ENCODE measurements at regions not wholly inside any gene's neighbourhood (a gene's known extent, or its start where the extent isn't known, plus 50 kb on each side); places are given as distances from the start of the nearest gene placed in this dataset.
"Not testable (repeated sequence)": the region's sequence is repeated elsewhere in the genome, so short reads cannot be mapped to it uniquely, and the experiment has no call there.

DNA sequence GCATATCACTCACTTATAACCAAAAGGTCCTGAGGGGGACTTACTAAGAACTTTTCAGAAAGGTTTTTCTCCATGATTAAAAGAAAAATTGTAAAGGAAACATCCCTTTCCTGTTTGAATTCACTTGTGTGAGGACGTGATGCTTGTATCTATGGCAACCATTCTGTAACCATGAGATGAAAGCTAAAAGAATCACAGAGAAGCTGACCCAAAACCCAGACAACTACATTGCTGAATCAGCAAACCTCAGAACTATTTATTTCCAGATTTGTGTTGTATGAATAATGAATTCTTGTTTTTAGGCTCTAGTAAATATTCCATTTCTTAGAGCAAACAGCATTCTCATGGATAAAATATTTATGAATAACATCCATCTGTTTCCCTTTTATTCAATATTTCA lies 91.2 kb downstream of the RCHY1 start:
- DNase-seq: no peak

DNA sequence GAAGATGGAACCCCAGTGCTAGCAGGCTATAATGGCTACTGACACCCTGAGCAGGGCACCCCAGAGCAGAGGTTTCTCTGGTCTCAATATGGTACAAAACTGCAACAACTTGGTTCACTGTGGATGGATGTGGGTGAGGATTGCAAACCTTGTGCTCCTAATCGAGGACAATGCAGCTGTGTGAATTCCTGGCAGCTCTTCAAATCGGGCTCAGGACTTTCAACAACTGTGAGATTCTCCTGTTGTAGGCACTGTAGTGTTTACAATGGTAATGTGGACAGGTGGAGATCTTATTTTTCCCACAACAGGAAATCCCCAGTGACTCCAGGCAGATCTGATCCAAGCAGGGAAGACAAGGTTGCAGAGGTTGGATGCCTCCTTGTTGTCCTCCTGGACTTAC lies 101.5 kb downstream of the RCHY1 start:
- DNase-seq: no peak

GRCh38 chr4:75398501-75398900 lies 115.7 kb downstream of the RCHY1 start:
- no peak for DNase-seq

GRCh38 chr4:75391489-75392166 lies 122.6 kb downstream of the RCHY1 start:
- DNase-seq: no peak

DNA sequence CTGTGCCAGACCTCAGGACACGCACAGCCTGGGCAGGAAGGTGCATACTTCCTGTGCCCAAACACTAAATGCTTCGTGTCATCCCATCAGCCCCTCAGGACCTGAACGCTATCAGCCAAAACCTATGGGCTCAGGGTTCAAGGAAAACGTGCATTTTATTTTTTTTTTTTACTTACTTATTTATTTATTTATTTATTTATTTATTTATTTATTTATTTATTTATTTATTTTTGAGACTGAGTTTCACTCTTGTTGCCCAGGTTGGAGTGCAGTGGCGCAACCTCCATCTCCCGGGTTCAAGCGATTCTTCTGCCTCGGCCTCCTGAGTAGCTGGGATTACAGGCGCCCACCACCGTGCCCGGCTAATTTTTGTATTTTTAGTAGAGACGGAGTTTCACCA lies 127.8 kb downstream of the RCHY1 start:
- DNase-seq: not testable (repeated sequence)

GRCh38 chr4:75385106-75385505 lies 129.1 kb downstream of the RCHY1 start:
- no peak for DNase-seq

GRCh38 chr4:75376543-75376942 lies 137.7 kb downstream of the RCHY1 start:
- DNase-seq: no peak

DNA sequence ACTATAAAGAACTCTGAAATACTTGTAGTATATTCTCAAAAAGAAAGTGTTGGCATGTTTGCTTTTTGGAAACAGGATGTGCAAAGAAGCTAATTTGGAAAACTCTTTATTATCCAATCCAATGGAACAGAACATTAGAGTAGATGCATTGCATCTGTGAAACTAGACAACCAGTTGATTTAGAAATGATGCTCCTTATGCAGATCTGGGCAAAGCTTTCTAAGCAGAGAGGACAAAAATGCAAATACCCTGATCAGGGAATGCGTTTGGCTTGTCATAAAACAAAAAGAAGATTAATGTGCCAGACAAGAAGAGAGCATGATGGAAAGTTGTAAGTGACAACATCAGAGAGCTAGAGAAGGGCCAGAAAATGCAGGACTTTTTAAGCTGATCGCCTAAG lies 142.3 kb downstream of the RCHY1 start:
- no peak for DNase-seq

DNA sequence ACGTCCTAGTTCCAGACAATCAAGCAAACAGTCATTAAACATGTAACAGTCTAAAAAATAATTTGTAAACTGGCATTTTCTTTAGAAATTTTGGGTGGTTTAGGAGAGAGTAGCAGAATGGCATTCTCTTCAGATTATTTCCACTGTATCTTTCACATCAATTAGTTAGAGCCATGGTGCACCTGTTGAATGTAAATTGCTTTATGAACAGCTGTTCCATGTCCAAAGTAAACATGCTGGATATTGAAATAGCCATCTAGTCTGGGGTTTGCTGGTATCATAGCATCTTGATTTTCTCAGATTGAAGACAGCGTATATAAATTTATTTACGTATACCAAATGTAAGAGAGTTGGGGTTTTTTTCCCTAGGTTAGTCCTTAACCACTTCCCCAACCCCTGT lies 143.6 kb downstream of the RCHY1 start:
- no peak for DNase-seq

DNA sequence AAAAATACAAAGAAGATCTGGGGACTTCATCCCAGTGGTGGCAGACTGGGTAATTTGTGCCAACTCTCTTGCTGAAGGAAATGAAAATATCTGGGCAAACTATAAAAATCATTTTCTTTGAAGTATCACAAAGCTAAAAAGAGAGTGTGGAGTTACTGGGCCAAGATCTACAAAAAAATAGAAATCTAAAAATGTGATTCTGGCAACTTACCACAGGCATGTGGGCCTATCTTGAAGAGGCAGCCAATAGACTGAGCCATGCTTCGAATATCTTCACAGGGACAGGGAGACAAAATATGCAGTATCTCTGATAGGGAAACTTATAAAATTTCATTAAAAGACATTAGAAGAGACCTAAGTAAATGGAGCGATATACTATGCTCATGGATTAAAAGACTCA lies 168.8 kb downstream of the RCHY1 start:
- DNase-seq: no peak

GRCh38 chr4:75344915-75345314 lies 169.3 kb downstream of the RCHY1 start:
- DNase-seq: no peak

DNA sequence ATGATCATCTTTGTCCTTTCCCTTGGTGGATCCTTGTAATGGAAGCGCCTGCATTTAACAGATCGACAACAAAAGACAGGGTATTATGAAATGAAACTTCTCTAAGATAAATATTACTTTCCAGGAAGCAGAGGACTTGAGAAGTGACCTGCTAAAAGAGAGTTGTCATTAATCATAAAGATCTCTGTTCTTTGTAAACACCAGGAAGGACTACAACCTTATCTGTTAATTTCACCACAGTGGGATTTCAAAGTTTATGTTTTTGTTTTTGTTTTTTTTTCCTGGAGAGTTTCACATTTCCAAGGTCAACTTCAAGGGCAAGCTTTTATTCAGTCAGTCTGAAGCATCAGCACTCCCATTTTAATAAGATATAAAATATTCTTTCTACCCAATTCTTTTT lies 170.9 kb downstream of the RCHY1 start:
- no peak for DNase-seq

- DNase-seq: no peak
Observed at GRCh38 chr4:75340561-75340960, 173.6 kb downstream of the RCHY1 start.

GRCh38 chr4:75338352-75338880 lies 175.8 kb downstream of the RCHY1 start:
- DNase-seq: no peak

- no peak for DNase-seq
Observed at GRCh38 chr4:75327804-75328512, 186.2 kb downstream of the RCHY1 start.

DNA sequence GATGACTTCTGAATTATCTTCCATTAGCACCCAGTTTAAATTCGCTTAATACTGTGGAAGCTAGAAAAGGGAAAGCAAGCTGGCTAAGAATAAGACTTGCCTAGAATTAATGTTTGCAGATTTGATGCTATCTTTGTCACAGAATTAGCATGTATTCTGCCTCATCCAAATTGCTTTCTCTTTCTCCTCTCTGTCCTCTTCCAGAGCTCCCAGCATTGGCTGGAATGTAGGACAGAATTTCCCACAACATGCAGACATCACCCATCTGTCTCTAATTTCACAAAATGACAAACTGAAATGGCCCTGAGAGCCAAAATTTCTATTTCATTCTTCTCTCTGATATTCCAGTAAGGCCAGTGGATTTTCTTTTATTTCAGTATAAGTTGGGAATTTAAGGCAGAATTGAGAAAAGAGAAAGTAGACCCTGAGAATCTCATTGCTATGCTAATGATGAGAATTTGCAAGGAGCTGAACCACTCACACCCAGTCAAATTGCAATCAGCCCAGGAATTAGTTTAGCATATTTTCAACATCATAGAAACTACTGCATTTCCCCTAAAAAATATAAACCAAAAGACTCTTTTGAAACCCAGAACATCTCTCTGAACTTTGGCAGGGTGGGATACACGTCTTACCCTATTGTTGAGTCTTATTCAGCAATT lies 188.8 kb downstream of the RCHY1 start:
- DNase-seq: peak in 2 of 56 donors; percentile 1 to 3

DNA sequence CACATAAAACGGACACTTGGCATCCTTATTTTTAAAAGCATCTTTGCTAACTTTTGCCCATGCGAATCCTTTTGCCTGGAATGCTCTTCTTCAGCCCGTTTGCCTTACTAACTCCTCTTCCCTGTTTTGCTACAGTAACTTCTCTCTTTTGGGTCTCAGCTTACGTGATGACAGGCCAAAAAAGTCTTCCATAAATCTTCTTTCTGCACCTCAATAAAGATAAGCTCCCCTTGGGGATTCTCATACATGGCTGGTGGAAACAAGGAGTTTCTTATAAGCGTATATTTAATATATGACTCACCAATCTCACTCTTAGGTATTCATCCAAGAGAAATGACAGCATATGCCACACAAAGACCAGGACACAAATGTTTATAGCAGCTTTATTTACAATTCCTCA lies 192.7 kb downstream of the RCHY1 start:
- DNase-seq: no peak

DNA sequence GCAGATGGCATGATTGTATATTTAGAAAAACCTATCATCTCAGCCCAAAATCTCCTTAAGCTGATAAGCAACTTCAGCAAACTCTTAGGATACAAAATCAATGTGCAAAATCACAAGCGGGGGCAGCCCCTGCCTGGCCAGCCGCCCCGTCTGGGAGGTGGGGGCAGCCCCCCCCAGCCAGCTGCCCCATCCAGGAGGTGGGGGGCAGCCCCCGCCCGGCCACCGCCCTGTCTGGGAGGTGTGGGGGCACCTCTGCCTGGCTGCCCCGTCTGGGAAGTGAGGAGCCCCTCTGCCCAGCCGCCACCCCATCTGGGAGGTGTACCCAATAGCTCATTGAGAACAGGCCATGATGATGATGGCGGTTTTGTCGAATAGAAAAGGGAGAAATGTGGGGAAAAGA lies 196.6 kb downstream of the RCHY1 start:
- DNase-seq: not testable (repeated sequence)

DNA sequence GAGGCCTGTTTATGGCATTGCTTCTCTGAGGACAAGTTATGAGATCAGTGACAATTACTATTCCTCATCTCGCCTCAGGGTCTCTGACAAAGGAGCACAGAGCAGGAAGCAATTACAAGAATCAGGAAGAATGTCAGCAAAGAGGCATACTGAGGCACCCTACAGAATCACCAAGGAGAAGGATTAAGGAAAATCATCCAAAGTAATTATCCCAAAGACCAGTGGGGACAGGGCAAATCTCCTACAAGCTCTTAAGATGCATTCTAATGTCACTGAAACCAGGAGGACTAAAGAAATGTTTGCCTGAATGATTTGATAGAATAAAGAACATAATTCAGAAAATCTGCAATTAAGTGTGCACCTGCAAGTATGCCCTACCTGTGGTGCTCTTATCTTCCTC lies 206.2 kb downstream of the RCHY1 start:
- no peak for DNase-seq

DNA sequence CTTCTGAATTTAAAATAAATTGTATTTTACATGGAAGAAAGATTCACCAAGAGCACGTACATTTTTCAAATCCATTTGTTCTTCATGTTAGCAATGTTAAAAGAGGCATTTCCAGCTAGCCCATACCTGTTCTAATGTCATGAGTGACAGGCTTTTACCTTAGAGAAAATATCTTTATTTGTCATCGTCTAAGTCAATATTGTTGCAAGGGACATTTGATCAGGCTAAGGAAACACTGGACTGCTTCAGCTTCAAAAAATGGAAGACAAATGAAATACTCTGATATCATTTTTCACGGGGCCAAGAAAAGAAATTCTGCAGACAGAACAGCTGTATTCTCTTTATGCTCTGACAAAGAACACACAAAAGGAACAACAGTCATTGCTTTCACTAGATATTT lies 207.7 kb downstream of the RCHY1 start:
- DNase-seq: no peak

DNA sequence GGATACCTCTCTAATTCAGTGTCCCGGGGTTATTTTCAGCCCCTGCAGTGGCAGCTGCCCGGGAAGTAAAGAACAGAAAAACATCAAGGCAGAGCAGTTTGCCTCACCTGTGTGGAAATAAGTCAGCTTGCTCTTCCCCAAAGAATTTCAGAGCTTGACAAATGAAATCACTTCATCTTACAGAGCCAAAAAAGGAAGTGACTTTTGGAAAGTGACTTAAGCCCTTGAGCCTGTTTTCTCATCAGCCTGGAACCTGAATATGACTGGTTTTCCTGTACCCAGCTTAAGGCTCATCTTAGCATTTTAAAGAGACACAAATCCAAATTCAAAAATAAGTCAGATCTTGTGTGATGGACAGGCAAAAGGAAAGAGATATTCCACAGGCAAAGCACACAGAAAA lies 211.6 kb downstream of the RCHY1 start:
- DNase-seq: no peak

- DNase-seq: no peak
Observed at GRCh38 chr4:75289914-75290582, 224.2 kb downstream of the RCHY1 start.
